AG10803 (cell line): ENCODE measurements at regions not wholly inside any gene's neighbourhood (a gene's known extent, or its start where the extent isn't known, plus 50 kb on each side); places are given as distances from the start of the nearest gene placed in this dataset.
"Not testable (repeated sequence)": the region's sequence is repeated elsewhere in the genome, so short reads cannot be mapped to it uniquely, and the experiment has no call there.

Experiments used
- DNase-seq: peaks from one replicate; pipeline ENCODE4 v3.0.0; 2010; ENCODE audit warnings: low read depth
- H3K4me3 ChIP-seq: 2 replicates; pipeline ENCODE4 v1.5.1; 2011; ENCODE audit warnings: mild to moderate bottlenecking, low read length, control low read depth
- TF ChIP-seq, protein P1 (sequence below): conservative IDR thresholded peaks from 2 replicates; pipeline ENCODE4 v1.5.1; 2011; ENCODE audit warnings: mild to moderate bottlenecking, low read length, control low read depth, inconsistent platforms

DNA sequence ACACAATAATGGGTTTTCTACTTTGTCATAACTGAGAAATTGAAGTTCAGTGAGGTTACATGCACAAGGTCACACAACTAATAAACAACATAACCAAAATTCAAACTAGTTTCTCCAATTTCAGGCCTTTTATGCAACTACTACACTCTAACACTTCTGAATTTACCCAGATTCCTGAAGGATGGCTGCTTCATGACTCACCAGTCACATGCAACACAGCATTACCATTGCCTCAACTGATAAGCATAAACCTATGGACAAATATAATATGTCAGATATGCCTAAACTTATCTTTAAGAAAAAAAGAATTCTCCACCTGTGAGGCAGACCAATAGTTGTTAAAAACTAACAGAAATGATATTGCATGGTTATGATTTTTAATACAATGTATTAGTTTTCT is 586.5 kb upstream of the SLC8A1 start:
- TF ChIP-seq, protein P1, sequence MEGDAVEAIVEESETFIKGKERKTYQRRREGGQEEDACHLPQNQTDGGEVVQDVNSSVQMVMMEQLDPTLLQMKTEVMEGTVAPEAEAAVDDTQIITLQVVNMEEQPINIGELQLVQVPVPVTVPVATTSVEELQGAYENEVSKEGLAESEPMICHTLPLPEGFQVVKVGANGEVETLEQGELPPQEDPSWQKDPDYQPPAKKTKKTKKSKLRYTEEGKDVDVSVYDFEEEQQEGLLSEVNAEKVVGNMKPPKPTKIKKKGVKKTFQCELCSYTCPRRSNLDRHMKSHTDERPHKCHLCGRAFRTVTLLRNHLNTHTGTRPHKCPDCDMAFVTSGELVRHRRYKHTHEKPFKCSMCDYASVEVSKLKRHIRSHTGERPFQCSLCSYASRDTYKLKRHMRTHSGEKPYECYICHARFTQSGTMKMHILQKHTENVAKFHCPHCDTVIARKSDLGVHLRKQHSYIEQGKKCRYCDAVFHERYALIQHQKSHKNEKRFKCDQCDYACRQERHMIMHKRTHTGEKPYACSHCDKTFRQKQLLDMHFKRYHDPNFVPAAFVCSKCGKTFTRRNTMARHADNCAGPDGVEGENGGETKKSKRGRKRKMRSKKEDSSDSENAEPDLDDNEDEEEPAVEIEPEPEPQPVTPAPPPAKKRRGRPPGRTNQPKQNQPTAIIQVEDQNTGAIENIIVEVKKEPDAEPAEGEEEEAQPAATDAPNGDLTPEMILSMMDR = no peak
- no peak overlapping the region for H3K4me3 ChIP-seq
- peak; percentile 3 for DNase-seq

DNA sequence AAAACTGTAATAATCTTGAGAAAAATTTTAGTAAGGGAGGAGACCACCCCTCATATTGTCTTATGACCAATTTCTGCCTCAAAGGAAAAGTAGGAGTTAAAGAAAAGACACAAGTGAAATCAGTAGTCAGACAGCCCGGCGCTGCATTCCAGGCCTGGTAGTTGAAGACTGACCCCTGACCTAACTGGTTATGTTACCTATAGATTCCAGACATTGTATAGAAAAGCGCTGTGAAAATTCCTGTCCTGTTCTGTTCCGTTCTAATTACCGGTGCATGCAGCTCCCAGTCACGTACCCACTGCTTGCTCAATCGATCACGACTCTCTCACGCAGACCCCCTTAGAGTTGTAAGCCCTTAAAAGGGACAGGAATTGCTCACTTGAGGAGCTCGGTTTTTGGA is 587.9 kb upstream of the SLC8A1 start:
- not testable (repeated sequence) for H3K4me3 ChIP-seq, DNase-seq

DNA sequence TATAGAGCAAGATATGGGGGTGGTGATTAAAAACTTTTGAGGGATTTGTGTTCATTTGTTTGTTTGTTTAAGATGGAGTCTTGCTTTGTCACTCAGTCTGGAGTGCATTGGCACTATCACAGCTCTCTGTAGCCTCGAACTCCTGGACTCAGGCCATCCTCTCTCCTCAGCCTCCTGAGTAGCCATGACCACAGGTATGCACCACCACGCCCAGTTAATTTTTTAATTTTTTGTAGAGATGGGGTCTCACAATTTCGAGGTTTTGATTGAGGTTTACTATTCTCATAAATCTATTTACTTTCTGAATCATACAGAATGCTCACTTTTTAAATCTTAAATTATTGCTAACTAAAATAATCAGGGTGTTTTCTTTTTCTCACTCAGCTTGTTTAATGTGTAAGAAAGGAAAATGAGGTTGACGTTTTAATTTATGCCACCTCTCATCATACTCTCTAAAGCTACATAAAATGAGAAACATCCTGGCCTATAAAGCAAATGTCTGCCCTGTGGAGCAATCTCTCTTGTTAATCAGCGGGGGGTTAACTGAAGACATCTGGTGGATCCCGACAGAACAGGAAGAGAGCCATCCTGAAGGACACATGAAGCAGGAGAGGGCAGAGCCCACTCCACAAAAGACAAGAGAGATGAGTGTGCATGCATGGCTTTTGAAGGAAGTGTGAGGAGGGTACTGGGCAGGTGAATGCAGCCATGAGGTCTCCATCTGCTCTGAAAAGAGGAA is 589.1 kb upstream of the SLC8A1 start:
- TF ChIP-seq, protein P1 = no peak
- H3K4me3 ChIP-seq = no peak overlapping the region
- DNase-seq = no peak

DNA sequence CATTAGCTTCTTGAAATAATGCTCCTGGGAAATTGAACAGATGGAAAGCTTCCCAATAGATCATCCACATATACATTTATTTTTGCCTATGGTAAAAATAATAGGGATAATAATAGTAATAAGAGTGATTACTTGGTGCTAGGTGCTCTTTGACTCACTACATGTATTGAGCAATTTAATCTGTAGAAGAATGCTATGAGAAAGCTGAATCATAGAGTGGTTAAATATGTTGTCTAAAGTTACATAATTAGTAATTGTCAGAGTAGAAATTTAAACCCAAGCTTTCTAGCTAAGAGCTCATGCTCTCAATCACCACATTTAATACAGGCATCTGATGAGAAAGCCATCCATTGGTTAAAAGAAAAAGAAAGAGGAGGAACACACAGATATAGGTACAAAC is 590.5 kb upstream of the SLC8A1 start:
- no peak overlapping the region for H3K4me3 ChIP-seq
- TF ChIP-seq, protein P1 = no peak
- DNase-seq = no peak

DNA sequence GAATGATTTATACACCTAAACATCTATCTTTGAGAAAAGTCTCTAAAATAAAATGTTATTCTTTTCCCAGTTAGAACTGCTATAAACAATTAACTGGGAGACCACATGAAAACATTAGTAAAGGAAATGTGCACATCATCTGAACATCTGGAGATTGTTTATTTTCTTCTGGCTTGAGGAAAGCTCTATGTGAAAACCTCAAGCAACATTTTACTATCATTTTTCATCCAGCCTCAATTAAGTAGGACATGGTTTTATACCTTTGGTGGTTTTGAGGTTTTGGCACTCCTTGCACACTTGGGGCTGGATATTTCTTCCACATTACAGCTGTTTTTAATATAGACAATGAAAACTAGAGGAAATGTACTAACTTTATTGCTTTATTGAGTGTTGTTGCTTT is 609.5 kb upstream of the SLC8A1 start:
- H3K4me3 ChIP-seq = no peak overlapping the region
- DNase-seq = peak; percentile 78
- TF ChIP-seq, protein P1 = no peak

DNA sequence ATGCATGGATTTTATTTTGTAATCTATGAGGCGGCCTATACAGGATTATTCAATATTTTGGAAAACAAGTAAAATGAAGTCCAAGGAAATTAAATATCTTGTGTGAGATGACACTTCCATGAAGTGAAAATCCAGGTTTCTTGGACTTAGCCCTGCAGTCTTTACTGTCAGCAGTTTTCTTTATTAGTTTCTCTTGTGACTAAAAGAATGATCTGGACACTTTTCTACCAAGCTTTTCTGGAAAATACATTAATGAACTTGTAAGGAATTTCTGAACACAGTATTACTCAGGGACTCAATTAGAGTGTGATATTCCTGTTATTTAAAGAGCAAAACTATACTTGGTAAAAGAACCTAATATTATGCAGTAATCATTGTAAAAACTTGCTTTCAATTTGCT is 610.4 kb upstream of the SLC8A1 start:
- DNase-seq = no peak
- no peak overlapping the region for H3K4me3 ChIP-seq
- TF ChIP-seq, protein P1 = no peak

DNA sequence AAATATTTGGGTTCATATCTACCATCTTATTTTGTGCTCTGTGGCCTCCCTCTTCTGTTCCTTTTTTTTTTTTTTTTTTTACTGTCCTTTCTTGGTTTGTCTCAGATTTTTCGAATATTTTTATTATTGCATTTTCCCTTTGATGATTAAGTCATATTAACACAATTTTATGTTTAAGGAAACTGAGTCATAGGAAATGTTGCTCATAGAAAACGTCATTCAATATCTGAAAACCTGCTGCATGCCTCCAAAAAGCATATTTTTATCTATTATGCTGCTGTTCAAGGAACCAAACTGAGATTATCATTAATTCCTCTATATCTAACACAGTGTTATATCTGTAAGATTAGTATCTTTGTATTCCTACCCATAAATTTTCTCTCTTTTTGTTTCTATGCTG is 614.3 kb upstream of the SLC8A1 start:
- DNase-seq = no peak
- TF ChIP-seq, protein P1 = no peak
- no peak overlapping the region for H3K4me3 ChIP-seq
